HG03280 (cell line): ENCODE measurements at regions not wholly inside any gene's neighbourhood (a gene's known extent, or its start where the extent isn't known, plus 50 kb on each side); places are given as distances from the start of the nearest gene placed in this dataset.
"Not testable (repeated sequence)": the region's sequence is repeated elsewhere in the genome, so short reads cannot be mapped to it uniquely, and the experiment has no call there.

Experiments
- ATAC-seq: cut with Tn5 transposase; IDR thresholded peaks from one replicate; pipeline ENCODE4 v1.9.1; 2021; ENCODE audit warnings: mild to moderate bottlenecking, moderate library complexity; ENCODE audit not compliant: unreplicated experiment

DNA sequence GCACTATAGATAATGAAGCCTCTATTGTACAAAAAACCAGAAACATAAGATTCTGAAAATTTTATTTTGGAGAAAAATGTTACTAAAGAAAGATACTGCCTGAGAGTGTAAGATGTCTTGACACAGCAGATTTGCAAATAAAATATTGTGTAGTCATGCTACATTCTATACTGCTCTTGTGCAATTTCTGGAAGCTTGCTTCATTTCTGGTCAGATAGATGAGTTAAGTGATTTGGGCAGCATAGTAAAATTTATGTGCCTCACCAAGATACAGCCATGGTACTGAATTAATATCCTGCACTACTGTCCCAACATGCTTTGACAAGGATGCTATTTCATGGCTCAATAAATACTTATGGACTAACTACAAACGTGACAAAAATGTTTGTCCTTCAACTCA lies 55.1 kb upstream of the STARD13 start:
- no peak for ATAC-seq

DNA sequence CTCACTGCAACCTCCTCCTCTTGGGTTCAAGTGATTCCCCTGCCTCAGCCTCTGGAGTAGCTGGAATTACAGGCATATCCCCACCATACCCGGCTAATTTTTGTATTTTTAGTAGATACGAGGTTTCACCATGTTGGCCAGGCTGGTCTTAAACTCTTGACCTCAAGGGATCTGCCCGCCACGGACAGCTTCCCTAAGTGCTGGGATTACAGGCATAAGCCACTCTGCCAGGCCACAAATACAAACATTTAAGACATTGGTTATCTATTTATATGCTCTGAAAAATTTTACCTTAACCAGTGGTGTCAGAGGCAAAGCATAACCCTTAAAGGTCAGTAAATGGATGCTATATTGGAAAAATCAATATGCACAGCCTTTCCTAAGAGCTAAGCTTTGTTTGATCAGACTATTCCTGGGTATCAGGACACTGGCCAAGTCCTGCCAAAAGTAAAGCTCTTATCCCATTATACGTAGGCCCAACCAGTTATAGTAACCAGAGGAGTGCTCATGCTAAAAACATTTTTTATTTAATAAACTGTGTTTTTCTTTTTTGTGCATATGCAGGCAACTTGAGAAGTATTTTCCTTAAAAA lies 56.4 kb upstream of the STARD13 start:
- no peak for ATAC-seq

DNA sequence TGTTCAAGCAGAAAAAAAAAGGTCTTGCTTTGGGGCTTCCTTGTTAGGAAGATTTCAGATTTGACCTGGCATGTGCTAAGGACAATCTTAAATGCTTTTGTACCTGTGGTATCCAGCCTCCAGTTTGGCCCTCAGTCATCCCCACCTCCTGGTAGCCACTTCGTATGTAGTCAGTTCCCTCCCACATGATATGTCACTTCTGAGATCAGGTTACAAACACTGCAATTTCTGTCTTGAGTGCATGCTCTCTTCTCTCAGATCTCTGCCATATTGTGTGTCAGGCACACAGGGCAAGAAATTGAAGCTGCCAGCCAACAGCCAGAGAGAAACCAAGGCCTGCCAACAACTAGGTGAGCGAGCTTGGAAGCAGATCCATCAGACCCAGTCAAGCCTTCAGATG lies 60.3 kb upstream of the STARD13 start:
- ATAC-seq, result no peak

DNA sequence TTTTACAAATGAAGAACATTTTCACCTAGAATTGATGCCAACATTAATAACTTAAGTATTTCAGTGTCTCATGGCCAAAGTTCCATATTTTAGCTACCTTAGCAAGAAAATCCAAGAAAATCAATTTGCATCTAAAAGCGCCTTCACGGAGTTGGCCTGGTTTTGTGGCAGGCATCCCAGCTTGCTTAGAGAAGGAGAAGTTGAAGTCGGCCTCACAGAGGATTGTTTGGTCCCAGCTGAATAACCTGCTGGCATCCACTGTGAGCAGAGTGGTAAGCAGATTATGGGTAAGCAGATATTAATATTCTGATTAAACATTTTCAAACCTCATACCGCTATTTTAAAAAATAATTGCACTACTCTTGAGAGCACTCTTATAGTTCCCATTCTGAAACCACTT lies 62.3 kb upstream of the STARD13 start:
- no peak for ATAC-seq

DNA sequence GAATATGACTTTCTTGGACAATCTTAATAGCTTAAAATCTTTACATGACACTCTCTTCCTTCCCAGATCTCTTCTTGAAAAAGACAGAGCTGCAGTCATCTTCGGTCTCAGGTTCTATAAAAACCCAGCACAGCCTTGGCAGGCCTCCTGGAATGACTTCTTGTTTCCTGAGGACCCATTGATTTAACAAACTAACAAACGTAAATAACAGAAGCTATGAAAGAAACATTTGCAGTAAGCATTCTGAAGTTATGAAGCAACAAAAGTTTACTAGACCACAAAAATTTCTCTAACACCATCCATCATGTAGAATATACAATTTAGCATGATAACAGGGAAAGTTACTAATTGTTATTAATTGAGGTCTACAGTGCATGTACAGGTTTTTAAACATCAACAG lies 62.8 kb upstream of the STARD13 start:
- no peak for ATAC-seq

DNA sequence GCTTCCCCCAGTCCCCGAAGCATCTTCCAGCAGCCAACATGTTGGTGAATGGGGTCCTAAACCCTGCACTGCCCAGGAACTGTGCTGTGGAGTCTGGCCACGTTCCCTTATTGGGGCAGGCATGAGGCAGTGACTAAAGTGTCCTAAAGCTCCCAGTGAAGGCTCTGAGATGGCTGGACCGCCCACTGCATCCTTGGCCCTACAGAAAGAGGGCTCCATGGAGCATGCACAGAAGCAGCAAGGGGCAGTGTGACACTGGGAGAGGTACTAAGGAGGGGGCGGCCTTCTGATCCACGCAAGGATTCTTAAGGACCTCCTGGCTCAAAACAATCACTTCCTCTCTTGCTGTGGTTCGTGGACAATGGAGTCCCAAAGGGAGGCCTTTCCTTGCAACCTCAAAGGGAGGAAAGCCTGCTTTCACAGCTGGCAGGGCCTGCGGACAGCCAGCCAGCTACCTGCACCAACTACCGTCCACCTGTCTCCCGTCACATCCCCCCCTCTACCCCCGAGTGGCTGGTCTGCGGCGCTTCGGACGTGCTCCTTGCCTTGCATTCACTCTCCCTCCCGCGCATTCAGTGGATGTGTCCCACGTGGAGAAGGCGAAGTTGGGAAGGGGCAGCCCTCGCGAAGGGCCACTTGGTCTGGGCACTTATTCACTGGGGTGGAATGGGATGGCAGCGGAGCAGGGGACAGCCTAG lies 63.9 kb upstream of the STARD13 start:
- ATAC-seq, result no peak

DNA sequence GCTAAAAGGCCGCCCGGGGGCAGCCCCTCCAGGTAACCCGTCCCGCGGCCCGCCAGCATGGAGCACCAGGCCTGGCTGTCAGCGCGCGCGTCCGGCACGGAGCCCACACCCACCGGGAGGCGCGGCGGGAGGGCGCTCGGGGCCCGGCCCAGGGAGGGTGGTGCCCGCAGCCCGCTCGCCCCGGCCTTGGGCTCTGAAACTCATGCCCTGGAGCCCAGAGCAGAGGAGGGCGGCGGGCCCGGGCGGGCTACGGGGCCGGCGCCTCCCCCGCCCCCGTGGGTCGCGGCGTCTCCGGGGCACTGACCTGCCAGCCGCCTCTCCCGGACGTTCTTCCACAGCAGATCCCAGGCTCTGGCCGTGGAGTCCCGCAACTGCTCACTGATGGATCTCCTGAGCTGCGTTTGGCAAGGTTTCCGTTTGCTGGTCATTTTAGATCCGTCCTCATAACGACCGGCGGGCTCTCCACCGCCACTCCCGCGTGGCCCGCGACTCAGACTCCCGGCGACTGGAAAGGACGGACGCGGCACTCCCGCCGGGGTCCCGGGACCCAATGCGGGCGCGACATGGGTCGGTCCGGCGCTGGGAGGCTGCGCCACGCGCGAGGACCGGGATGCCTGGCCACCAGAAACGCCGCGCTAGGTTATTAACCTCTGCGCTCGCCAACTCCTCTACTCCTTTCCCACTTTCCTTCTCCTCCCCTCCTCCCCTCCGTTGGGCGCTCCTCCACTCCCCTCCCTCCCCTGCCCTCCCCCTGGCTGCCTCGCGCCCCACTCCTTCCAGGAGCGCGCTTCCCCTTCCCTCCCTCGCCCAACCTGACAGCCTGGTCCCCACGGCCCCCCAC lies 64.7 kb upstream of the STARD13 start:
- no peak for ATAC-seq

DNA sequence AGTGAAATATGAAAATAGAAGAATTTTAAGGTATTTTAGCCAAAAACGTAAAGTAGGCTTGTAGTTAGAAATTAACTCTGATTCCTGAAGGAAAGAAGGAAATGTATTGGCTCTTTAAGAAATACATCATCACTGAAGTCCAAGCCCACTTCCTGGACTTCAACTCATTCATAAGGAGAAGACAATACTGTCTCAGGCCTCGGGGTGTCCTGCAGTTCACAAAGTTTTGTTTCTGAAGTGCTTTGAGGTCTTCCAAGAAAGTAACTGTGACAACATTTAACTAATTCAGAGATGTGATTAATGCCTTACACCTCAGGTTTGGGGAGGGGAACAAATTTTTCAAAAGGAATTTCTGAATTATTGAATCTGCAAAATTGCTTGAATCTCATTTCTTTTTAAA lies 65.8 kb upstream of the STARD13 start:
- ATAC-seq, result no peak

DNA sequence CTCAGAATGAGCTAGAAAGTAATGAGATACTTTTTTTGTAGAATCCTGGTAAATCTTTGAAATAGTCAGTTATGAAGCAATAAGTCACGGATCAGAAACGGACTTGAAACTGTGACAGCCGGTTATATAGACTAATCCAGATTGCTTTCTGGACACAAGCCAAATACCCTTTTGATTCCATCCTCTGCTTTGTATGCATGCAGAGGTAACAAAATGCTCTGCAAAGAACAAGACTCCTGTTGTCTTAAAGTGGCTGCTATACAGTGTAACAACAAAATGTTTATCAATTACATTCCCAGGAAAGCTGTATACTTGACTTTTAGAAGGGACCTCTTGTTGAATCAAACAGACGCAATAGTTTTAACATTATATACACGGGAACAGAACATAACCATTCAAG lies 66.5 kb upstream of the STARD13 start:
- no peak for ATAC-seq

DNA sequence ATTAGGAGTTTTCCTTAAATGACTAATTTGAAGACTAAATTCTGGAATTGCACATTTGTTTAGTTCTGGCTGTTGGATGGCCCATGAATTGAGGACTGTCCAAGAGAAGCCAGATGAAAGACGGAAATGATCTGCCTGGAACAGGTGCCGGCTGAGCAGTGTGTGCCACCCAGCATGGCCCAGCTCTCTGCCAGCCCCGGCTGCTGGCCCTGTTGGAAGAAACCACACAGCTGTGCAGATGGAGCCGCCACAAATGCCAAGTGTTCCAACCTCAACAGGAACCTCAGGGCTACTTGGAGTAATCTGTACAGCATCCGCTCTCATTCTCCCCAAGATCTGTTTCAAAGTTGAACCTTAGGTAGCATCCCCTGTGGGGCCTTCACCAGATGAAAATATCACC lies 67.0 kb upstream of the STARD13 start:
- no peak for ATAC-seq

DNA sequence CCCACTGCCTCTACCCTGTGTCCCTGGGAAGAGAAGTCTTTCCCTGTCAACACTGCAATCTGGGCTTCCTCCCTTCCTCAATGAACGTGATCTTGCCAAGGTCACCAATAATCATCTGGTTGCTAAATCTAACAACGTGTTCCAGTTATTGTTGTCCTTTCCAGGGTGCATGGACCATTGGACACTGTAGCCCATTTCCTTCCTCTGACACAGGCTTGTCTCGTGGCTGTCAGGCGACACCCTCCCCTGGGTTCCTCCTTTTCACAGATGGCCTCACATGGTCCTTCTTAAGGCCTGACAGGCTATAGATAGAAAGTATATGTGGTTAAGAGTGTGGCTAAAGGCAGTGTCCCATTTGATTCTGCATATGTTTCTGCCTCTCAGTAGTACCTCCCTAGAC lies 67.7 kb upstream of the STARD13 start:
- ATAC-seq, result no peak

DNA sequence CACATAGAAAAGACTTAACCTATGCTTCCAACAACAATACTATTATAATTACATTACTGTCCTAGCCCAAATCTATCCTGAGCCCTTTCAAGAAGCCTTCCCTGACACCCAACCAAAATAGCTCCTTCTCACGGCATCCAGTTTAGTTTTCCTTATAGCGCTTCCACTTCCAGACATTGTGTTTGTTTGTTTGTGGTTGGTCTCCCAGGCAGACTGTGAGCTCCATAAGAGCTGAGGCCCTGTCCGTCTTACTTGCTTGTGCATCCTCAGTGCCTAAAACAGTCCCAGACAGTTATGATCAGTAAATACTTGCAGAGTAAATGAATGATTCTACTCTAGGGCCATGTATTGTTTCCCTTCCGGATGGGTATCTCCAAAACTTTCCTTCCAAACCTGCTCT lies 68.1 kb upstream of the STARD13 start:
- no peak for ATAC-seq

DNA sequence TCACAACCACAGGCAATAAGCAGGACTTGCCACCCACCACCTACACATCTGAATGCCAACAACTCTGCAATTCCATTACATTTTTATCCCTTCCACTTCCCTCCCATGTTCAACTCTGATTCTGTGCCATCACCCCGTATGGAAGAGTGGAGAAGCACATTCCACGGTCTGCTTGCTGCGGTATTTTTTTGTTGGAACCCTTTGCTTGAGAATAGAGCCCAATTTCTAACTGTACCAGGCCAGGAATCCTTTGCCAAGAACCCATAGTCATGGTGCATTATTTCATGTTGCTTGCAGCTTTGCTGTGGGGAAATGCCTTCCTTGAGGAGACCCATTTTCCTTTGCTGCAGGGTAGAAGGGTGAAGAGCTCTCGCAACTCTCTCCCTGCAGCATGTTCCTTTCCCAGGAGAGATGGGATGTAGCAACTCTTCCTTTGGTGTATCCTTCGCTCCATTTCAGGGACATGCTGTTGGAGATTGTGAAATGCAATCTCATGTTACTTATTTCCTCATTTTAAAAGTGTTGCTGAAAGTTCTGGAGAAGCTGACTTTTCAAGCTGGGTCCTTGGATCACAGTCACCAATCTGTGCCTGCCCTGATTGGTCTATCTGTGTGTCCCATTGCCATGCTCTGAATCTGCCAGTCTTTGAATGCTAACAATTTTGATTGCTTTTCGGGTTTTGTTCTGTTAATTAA lies 69.8 kb upstream of the STARD13 start:
- no peak for ATAC-seq

DNA sequence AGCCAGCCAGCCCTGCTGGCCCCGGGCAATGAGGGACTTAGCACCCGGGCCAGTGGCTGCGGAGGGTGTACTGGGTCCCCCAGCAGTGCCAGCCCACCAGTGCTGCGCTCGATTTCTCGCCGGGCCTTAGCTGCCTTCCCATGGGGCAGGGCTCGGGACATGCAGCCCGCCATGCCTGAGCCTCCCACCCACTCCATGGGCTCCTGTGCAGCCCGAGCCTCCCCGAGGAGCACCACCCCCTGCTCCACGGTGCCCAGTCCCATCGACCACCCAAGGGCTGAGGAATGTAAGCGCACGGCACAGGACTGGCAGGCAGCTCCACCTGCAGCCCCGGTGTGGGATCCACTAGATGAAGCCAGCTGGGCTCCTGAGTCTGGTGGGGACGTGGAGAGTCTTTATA lies 72.5 kb upstream of the STARD13 start:
- not testable (repeated sequence) for ATAC-seq

DNA sequence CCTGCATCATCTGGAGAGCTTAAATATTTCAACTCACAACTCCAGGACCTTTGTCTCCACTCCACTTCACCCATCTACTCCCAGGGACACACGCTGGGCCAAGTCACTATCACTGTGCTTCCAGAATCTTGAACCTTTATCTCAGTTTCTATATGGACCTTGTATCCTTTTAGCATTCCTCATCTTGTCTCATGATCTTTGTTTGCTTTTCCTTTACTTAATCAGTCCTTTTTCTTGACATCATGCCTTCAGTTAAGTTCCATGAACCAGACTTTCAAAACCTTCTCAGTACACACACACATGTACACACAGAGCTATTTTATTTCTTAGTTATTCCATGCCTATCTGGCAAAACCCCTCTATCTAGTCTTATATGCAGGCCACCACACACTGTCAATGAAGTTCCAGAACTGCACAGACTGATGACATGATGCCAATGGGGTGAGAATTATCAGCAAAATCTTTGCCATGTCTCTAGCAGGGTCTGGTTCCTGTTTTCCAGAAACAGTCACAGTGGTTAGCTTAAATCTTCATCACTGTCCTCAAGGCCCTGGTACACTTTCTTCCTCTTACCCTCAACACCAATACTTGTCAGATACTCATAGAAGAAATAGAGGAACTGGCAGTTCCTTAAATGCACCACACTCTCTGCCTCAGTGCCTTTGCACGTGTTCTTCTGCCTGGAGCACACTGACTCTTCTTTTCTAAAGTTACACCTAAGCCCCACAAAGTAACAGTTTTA lies 77.6 kb upstream of the STARD13 start:
- no peak for ATAC-seq

DNA sequence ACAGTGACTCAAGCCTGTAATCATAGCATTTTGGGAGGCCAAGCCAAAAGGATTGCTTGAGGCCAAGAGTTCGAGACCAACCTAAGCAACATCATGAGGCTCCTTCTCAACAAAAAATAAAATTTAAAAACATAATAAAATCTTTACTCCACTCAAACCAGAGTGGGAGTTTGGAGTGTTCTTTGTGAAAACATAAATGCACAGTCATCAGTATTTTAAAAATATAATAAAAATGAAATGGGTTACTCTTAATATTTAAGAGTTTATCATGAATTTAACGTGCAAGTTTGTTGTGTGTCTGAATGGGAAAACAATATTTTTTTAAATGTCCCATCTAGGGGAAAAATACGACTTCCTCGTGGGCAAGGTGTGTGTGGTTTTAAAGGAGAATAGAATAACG lies 78.6 kb upstream of the STARD13 start:
- no peak for ATAC-seq

DNA sequence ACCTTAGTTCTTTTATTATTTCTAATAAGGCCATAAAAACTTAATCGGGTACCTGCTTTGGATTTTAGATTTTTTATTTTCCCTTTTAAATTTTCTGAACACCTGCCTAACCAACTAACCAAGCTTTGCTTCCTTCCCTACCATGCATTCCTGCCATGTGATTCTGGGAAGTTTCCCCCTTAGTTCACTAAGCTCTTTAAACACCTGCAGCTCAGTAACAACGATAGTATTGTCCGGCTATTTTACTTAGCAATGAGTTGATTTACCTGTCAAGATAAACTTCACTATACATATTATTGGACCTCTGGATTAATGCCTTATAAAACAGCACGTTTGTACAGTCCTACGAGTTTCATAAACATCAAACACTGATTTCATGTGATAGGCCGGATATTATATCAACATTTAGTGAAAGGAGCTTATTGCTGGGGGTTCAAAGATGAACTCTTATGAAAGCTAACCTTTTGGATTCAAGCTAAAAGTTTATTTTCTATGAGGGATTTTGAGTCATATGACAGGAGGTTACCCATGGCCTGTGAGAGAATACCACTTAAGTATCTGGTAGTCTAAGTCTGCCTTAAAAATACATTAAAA lies 81.0 kb upstream of the STARD13 start:
- ATAC-seq, result no peak

DNA sequence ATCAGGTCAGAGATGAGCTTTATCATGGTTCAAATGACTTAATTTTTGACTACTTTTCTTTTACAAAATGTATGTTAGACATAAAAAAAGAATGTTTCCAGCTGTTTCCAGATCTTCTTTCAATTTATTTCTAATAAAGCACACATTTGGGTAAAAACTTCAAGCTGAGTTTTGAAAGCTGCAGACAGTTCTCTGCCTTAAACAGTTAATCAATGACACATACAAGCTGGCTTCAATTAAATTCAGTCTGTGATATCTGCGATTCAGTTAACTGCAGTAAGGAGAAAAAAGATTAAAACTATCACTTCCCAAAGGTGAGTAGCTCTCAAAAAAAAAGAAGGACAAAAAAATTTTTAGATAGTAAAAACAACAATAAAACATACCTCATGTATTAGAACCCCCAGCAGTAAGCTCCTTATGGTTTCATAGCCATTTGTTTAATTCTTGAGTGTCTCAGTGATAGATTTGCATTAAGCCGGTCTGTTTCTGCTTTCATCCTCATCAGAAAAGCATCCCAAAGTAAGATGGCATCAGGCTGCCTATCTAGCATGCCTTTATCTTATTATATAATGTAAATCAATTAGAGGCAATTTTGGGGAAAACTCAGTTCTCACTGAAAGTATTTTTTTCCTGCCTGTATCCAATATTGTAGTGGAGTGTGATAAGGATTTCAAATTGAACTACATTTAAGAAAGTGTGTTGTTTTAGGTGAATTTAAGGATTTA lies 81.8 kb upstream of the STARD13 start:
- no peak for ATAC-seq

DNA sequence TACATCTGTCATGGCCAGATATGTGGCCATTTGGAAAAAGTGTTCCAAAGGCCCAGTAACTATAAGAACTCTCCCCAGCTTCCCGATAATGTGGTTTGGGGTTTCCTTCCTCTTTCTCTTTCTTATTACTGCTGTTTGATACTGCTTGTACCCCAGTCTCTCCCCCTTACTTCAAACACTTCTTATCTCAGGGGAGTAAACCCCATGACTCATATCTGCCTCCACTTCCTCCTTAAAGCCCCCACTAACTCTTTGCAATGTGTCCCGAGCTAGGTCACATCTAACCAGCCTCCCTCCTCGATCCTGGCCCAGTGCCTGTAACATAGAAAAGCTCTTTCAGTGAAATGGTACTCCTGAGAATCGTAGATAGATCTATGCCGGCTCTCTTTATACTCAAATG lies 82.4 kb upstream of the STARD13 start:
- no peak for ATAC-seq

DNA sequence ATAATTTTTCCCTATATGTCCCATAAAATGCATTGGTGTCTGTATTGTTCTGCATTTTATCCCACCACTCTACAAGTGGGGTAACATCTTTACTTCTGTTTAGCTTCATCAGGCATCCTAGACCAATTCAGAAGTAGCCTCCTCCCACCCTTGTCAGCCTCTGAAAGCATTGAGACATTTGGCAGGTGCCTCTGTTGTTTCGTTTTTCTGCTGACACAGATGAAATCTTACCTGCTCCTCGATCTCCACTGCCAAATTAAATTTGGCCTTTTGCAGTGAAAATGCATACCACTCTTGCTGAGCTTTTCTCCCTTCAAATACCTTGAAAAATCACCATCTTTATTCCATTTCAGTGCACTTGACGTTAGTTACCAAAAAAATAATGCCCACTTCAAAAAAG lies 83.5 kb upstream of the STARD13 start:
- ATAC-seq, result no peak
